ENCODE measurements at regions not wholly inside any gene's neighbourhood (a gene's known extent, or its start where the extent isn't known, plus 50 kb on each side); places are given as distances from the start of the nearest gene placed in this dataset.

GRCh38 chr22:45094825-45095224, 68.9 kb upstream of the NUP50 start:
- POLR2A ChIA-PET = no interaction called here
- Histone ChIP-seq H3K9me3 (no peaks in the 10 kb centered on the region), H3K9me2 (no peaks in the 10 kb centered on the region), H2AFZ (ENCODE audit: low read depth) (no peak overlapping the region), H3K27ac (ENCODE audit: low read depth in 2 of 2, low read length in 1 of 2) (no peak overlapping the region), H3F3A (replicated peaks; ENCODE audit: insufficient read depth) (no peaks in the 10 kb centered on the region), H4K20me1 (ENCODE audit: insufficient read depth) (no peaks in the 10 kb centered on the region), H3K4me2 (no peak overlapping the region), H3K4me3 (ENCODE audit: low read depth in 2 of 2, low read length in 1 of 2) (no peak overlapping the region), H3K4me1 (ENCODE audit: control insufficient read depth in 1 of 2, insufficient read depth in 2 of 2, low read depth in 1 of 2, low read length in 1 of 2) (no peaks in the 10 kb centered on the region; a peak in 1 of 4 replicates), H3K9ac (no peak overlapping the region), H3K27me3 (ENCODE audit: insufficient read depth) (no peaks in the 10 kb centered on the region; the same call in 1 of the 2 replicates), H3K79me2 (ENCODE audit: insufficient read depth) (no peaks in the 10 kb centered on the region), H3K36me3 (replicated peaks in 1 of 2; ENCODE audit: control insufficient read depth in 1 of 2, insufficient read depth in 2 of 2, low read length in 1 of 2) (no peaks in the 10 kb centered on the region)
- no peak for DNase-seq
- CTCF ChIA-PET = interaction anchor here (0.6 to 4.4 kb wide), 9 partner anchors 11 to 330 kb away, joined by 3 to 33 read pairs (median 7); no protein-coding TSS in a partner anchor
- WGBS (ENCODE audit: low lambda C conversion rate) = 62% methylated on average over 9 of the region's 9 CpGs
- TF ChIP-seq FOXJ3 (CRISPR knock-in tag; IDR thresholded peaks at IDR 0.05) = no peak
- no peak for TF ChIP-seq GABPA (IDR thresholded peaks at IDR 0.05; ENCODE audit: low read depth)
- no peak for TF ChIP-seq ZBTB33 (IDR thresholded peaks at IDR 0.05; ENCODE audit: borderline replicate concordance, low read depth)
- TF ChIP-seq MXI1 (IDR thresholded peaks at IDR 0.05; ENCODE audit: low read depth, low read length) = no peak
- no peak for TF ChIP-seq POLR2AphosphoS5 (IDR thresholded peaks at IDR 0.05; ENCODE audit: low read depth, low read length)
- no peak for TF ChIP-seq EZH2phosphoT487 (IDR thresholded peaks at IDR 0.05; ENCODE audit: borderline replicate concordance, low read depth)
- TF ChIP-seq IRF3 (IDR thresholded peaks at IDR 0.05; ENCODE audit: low read depth, low read length) = no peak
- TF ChIP-seq TCF12 (IDR thresholded peaks at IDR 0.05) = no peak
- TF ChIP-seq NFIC (IDR thresholded peaks at IDR 0.05; ENCODE audit: borderline replicate concordance) = no peak

- Histone ChIP-seq H3K27ac (ENCODE audit: low read depth in 2 of 2, low read length in 1 of 2) (no peak overlapping the region), H3F3A (replicated peaks; ENCODE audit: insufficient read depth) (no peaks in the 10 kb centered on the region), H3K36me3 (replicated peaks in 1 of 2; ENCODE audit: control insufficient read depth in 1 of 2, insufficient read depth in 2 of 2, low read length in 1 of 2) (no peaks in the 10 kb centered on the region), H3K4me3 (ENCODE audit: low read depth in 2 of 2, low read length in 1 of 2) (no peak overlapping the region), H2AFZ (ENCODE audit: low read depth) (no peak overlapping the region), H3K9ac (no peak overlapping the region), H3K79me2 (ENCODE audit: insufficient read depth) (no peaks in the 10 kb centered on the region), H3K9me3 (no peaks in the 10 kb centered on the region), H3K27me3 (ENCODE audit: insufficient read depth) (no peaks in the 10 kb centered on the region), H3K9me2 (no peaks in the 10 kb centered on the region), H3K4me2 (no peak overlapping the region), H3K4me1 (ENCODE audit: control insufficient read depth in 1 of 2, insufficient read depth in 2 of 2, low read depth in 1 of 2, low read length in 1 of 2) (no peaks in the 10 kb centered on the region; a peak in 1 of 4 replicates), H4K20me1 (ENCODE audit: insufficient read depth) (no peaks in the 10 kb centered on the region)
- CTCF ChIA-PET = interaction anchor here (0.6 to 4.4 kb wide), 43 partner anchors 10 to 323 kb away, joined by 3 to 33 read pairs (median 4); no protein-coding TSS in a partner anchor
- 23% methylated on average over 6 of the region's 7 CpGs for WGBS (ENCODE audit: low lambda C conversion rate)
- POLR2A ChIA-PET = interaction anchor here (0.6 kb wide), 1 partner anchor 67 kb away, joined by 4 read pairs; no protein-coding TSS in a partner anchor
- TF ChIP-seq CTCF (IDR thresholded peaks at IDR 0.05) = peak; percentile 83
- TF ChIP-seq CHD2 (IDR thresholded peaks at IDR 0.05; ENCODE audit: low read length, partially characterized antibody) = peak; percentile 30
- no peak for TF ChIP-seq USF1 (IDR thresholded peaks at IDR 0.05; ENCODE audit: borderline replicate concordance, low read depth)
- TF ChIP-seq REST (IDR thresholded peaks at IDR 0.05; ENCODE audit: low read depth, low read length) = peak; percentile 46; the same call in 1 of the 2 replicates
- TF ChIP-seq MXI1 (IDR thresholded peaks at IDR 0.05; ENCODE audit: low read depth, low read length) = 0 out of 2 replicates have a peak, but pooled peaks have one; percentile 27
- peak; percentile 84 for TF ChIP-seq SMC3 (IDR thresholded peaks at IDR 0.05; ENCODE audit: low read depth, low read length)
- TF ChIP-seq RAD21 (IDR thresholded peaks at IDR 0.05; ENCODE audit: low read length) = peak; percentile 85
- no peak for TF ChIP-seq ELF1 (IDR thresholded peaks at IDR 0.05)
- no peak for TF ChIP-seq YY1 (IDR thresholded peaks at IDR 0.05; ENCODE audit: low read depth)
- peak; percentile 87 for DNase-seq
These were observed 67.3 kb upstream of the NUP50 start for GRCh38 chr22:45096256-45096907.

Measured in SK-N-SH (cell line).